K562 (cell line): ENCODE measurements at regions not wholly inside any gene's neighbourhood (a gene's known extent, or its start where the extent isn't known, plus 50 kb on each side); places are given as distances from the start of the nearest gene placed in this dataset.

ENCODE experiments used
- ATAC-seq: fragments of 200-7000 bp; cut with Tn5 transposase; 3 replicates; pipeline ENCODE4 v1.9.1; 2020; ENCODE audit warnings: moderate library complexity
- BruUV-seq: library from RNA; stranded (reverse); fragments of 400-500 nt; replicated peaks from 2 replicates; lab custom pipeline; 2021; lab: Mats Ljungman, UMichigan
- CTCF ChIA-PET: fragments of 300-600 bp; formaldehyde crosslinking; extraction: SDS; loops from one replicate; lab custom pipeline; 2021; ENCODE audit warnings: low intra/inter-chr PET ratio; lab: Yijun Ruan, JAX
- POLR2A ChIA-PET: fragments of 300-600, 350-650 bp; sonication (Branson Sonifier 250); formaldehyde crosslinking; extraction: SDS; loops from one replicate; lab custom pipeline; 2021; ENCODE audit warnings: antibody characterized with exemption, inconsistent platforms; lab: Yijun Ruan, JAX
- DNase-seq, 4 experiments: peaks; one replicate each; pipeline versions ENCODE4 v3.0.0 to v3.0.0-alpha.2; 2011 to 2018; ENCODE audit warnings: low spot score in 3 of 4, mixed read lengths in 3 of 4; ENCODE audit errors: extremely low read depth in 1 of 4
- FAIRE-seq: peaks from 2 replicates; lab custom pipeline; 2011; peaks lifted over from hg19 to GRCh38; lab: Jason Lieb, UNC
- H2AFZ ChIP-seq: 2 replicates; pipeline ENCODE4 v1.6.0; 2011; ENCODE audit warnings: low read depth, low read length, control low read depth, inconsistent platforms
- H3K27ac ChIP-seq: fragments of 200-600 bp; 3 replicates; pipeline ENCODE4 v1.8.0; 2011; ENCODE audit warnings: low read depth, mild to moderate bottlenecking, control low read depth, inconsistent platforms, low read length, moderate library complexity, mixed read lengths; ENCODE audit errors: extremely low read depth
- H3K27me3 ChIP-seq, 2 experiments: fragments of 300-600 bp in 1 of 2; 2 replicates in 1 of 2; 3 replicates in 1 of 2; pipeline versions ENCODE4 v1.6.0 to v1.8.0; 2011; ENCODE audit warnings: inconsistent platforms in 2 of 2, low read length in 2 of 2, mild to moderate bottlenecking in 1 of 2, mixed read lengths in 1 of 2, moderate library complexity in 1 of 2; ENCODE audit not compliant: control insufficient read depth in 2 of 2, insufficient read depth in 2 of 2
- H3K36me3 ChIP-seq: fragments of 300-600 bp; 3 replicates; pipeline ENCODE4 v1.8.0; 2011; ENCODE audit warnings: mild to moderate bottlenecking, low read length, inconsistent platforms; ENCODE audit not compliant: control insufficient read depth, insufficient read depth
- H3K4me1 ChIP-seq, 2 experiments: fragments of 200-600 bp in 1 of 2; replicated peaks in 1 of 2; 2 replicates in 1 of 2; 3 replicates in 1 of 2; pipeline versions ENCODE4 v1.5.1 to v1.8.0; 2011; ENCODE audit warnings: inconsistent platforms in 2 of 2, low read length in 2 of 2, mild to moderate bottlenecking in 1 of 2, mixed read lengths in 1 of 2, moderate library complexity in 1 of 2; ENCODE audit not compliant: control insufficient read depth in 2 of 2, insufficient read depth in 2 of 2
- H3K4me2 ChIP-seq: 2 replicates; pipeline ENCODE4 v1.6.1; 2011; ENCODE audit warnings: low read length, control low read depth, inconsistent platforms, mixed read lengths; ENCODE audit not compliant: insufficient read depth
- H3K4me3 ChIP-seq: fragments of 200-600 bp; sonication (generic), shearing (Covaris generic); 2 replicates; pipeline ENCODE4 v1.5.1; 2016; ENCODE audit warnings: control low read depth, inconsistent platforms
- H3K79me2 ChIP-seq: fragments of 200-600 bp; 3 replicates; pipeline ENCODE4 v1.8.0; 2011; ENCODE audit warnings: low read length, inconsistent platforms; ENCODE audit not compliant: control insufficient read depth, insufficient read depth
- H3K9ac ChIP-seq, 2 experiments: 2 replicates each; pipeline versions ENCODE4 v1.6.0 to v1.6.1; 2011; ENCODE audit warnings: low read depth in 2 of 2, low read length in 2 of 2, control low read depth in 1 of 2, inconsistent platforms in 1 of 2, mild to moderate bottlenecking in 1 of 2, mixed read lengths in 1 of 2; ENCODE audit not compliant: insufficient read depth in 1 of 2
- H3K9me1 ChIP-seq: one replicate; pipeline ENCODE4 v1.6.0; 2011; ENCODE audit warnings: inconsistent platforms, mild to moderate bottlenecking, low read length, moderate library complexity; ENCODE audit not compliant: control insufficient read depth, insufficient read depth
- H3K9me3 ChIP-seq: replicated peaks from 2 replicates; pipeline ENCODE4 v1.5.1; 2011; ENCODE audit warnings: low read depth, low read length, inconsistent platforms; ENCODE audit not compliant: control insufficient read depth, insufficient read depth
- H4K20me1 ChIP-seq: replicated peaks from 2 replicates; pipeline ENCODE4 v1.6.1; 2011; ENCODE audit warnings: low read length, inconsistent platforms, mixed read lengths; ENCODE audit not compliant: control insufficient read depth, insufficient read depth
- ARID3B ChIP-seq: fragments of 250-450 bp; sonication (Bioruptor Pico); IDR thresholded peaks from 2 replicates; pipeline ENCODE4 v1.4.0; 2020; ENCODE audit warnings: borderline replicate concordance
- DDX20 ChIP-seq: fragments of 450-650 bp; IDR thresholded peaks from 2 replicates; pipeline ENCODE4 v1.6.1; 2016; ENCODE audit warnings: missing genetic modification characterization, low read depth, mild to moderate bottlenecking, missing compliant biosample characterization, moderate library complexity
- GABPB1 ChIP-seq: sonication (generic); formaldehyde crosslinking; IDR thresholded peaks from 2 replicates; pipeline ENCODE4 v1.8.0; 2022; ENCODE audit warnings: mild to moderate bottlenecking, missing genetic modification reagents
- NKRF ChIP-seq: fragments of 450-650 bp; IDR thresholded peaks from 2 replicates; pipeline ENCODE4 v1.6.1; 2016; ENCODE audit warnings: borderline replicate concordance
- POLR2AphosphoS2 ChIP-seq: IDR thresholded peaks from 2 replicates; pipeline ENCODE4 v1.6.1; 2012; ENCODE audit warnings: low read length, improper control_type of control experiment
- RBM22 ChIP-seq: fragments of 200-400 bp; formaldehyde crosslinking; IDR thresholded peaks from 2 replicates; pipeline ENCODE4 v1.6.1; 2018; ENCODE audit warnings: low read length, low read depth; ENCODE audit not compliant: poor library complexity, severe bottlenecking
- SAFB ChIP-seq: fragments of 200-400 bp; formaldehyde crosslinking; IDR thresholded peaks from 2 replicates; pipeline ENCODE4 v1.6.1; 2017; ENCODE audit warnings: low read depth, low read length, borderline replicate concordance
- SAP30 ChIP-seq: fragments of 200-600 bp; sonication (generic); IDR thresholded peaks from 2 replicates; pipeline ENCODE4 v1.6.1; 2012; ENCODE audit warnings: borderline replicate concordance, low read depth, mild to moderate bottlenecking, moderate library complexity, low read length, control low read depth, inconsistent platforms; ENCODE audit not compliant: insufficient read depth, poor library complexity, severe bottlenecking
- SETDB1 ChIP-seq: IDR thresholded peaks from one replicate; pipeline ENCODE4 v1.6.1; 2012; ENCODE audit warnings: low read length, control low read depth, inconsistent platforms
- SRSF7 ChIP-seq: fragments of 200-400 bp; formaldehyde crosslinking; optimal IDR thresholded peaks from 2 replicates; pipeline ENCODE3; 2017; ENCODE audit warnings: mild to moderate bottlenecking, low read depth, low read length
- SRSF9 ChIP-seq: fragments of 200-400 bp; formaldehyde crosslinking; IDR thresholded peaks from 2 replicates; pipeline ENCODE4 v1.6.1; 2017; ENCODE audit warnings: low read depth, low read length, borderline replicate concordance
- TAF1 ChIP-seq: IDR thresholded peaks from 2 replicates; pipeline ENCODE4 v1.6.1; 2011; ENCODE audit warnings: mild to moderate bottlenecking, low read length, moderate library complexity; ENCODE audit not compliant: insufficient read depth, control insufficient read depth, severe bottlenecking; ENCODE audit errors: extremely low read depth
- THRAP3 ChIP-seq: fragments of 450-650 bp; IDR thresholded peaks from 2 replicates; pipeline ENCODE4 v1.6.1; 2016; ENCODE audit warnings: mild to moderate bottlenecking, inconsistent platforms, borderline replicate concordance
- ZHX1 ChIP-seq: fragments of 150-350 bp; conservative IDR thresholded peaks from 2 replicates; pipeline ENCODE4 v1.6.1; 2014; ENCODE audit warnings: low read length
- WGBS: fragments of 100-300 bp; shearing (Covaris generic); methylation state at CpG from one replicate; pipeline ENCODE4 v1.1.6; 2016; ENCODE audit warnings: low coverage, mixed read lengths; ENCODE audit not compliant: insufficient coverage; ENCODE audit errors: missing lambda C conversion rate; 5-methylcytosine and 5-hydroxymethylcytosine counted together
- in situ Hi-C: fragments of 300-500 bp; cut with MboI; formaldehyde crosslinking; loops from 4 replicates; pipeline ENCODE4 v1.15.0; 2018; ENCODE audit warnings: inconsistent platforms, mixed read lengths
- intact Hi-C: fragments of 100-400 bp; cut with micrococcal nuclease; formaldehyde crosslinking; loops from 2 replicates; pipeline ENCODE4 v1.14.2; 2022

GRCh38 chr15:31840849-31841476, 189.4 kb upstream of the CHRNA7 start:
- BruUV-seq, result no TSS peak
- intact Hi-C loops, result no loop called here
- WGBS, result 0% methylated on average over 9 of the region's 9 CpGs
- CTCF ChIA-PET, result no interaction called here
- no peaks in the 10 kb centered on the region for H3K9me3 ChIP-seq
- no peak for TF ChIP-seq SAFB
- no peak for TF ChIP-seq SRSF9
- no peak for TF ChIP-seq TAF1
- no peak for TF ChIP-seq ZHX1
- no peak for TF ChIP-seq SAP30
- TF ChIP-seq POLR2AphosphoS2, result no peak
- TF ChIP-seq NKRF, result no peak
- TF ChIP-seq DDX20 (tag), result no peak
- no peak for TF ChIP-seq SRSF7
- no peak for TF ChIP-seq ARID3B (CRISPR knock-in tag)
- TF ChIP-seq SETDB1, result no peak
- no peak for TF ChIP-seq GABPB1
- TF ChIP-seq THRAP3, result no peak
- TF ChIP-seq RBM22, result no peak
- TF ChIP-seq, all 486 proteins: peak for 0
- DNase-seq (no peak), ATAC-seq (no peak), FAIRE-seq (no peak)
- Histone ChIP-seq H3K4me2 (no peak overlapping the region), H2AFZ (no peak overlapping the region), H3K9ac (no peak overlapping the region), H3K36me3 (no peaks in the 10 kb centered on the region), H3K9me1 (no peaks in the 10 kb centered on the region), H4K20me1 (no peaks in the 10 kb centered on the region), H3K79me2 (no peaks in the 10 kb centered on the region), H3K27ac (no peak overlapping the region), H3K4me1 (no peaks in the 10 kb centered on the region), H3K27me3 (peaks cover 0 to 9% of the 10 kb centered on the region in 2 experiments; a peak in 1 of 5 replicates), H3K4me3 (no peak overlapping the region)
- POLR2A ChIA-PET, result no interaction called here
- in situ Hi-C loops, result no loop called here
